ENCODE measurements at regions not wholly inside any gene's neighbourhood (a gene's known extent, or its start where the extent isn't known, plus 50 kb on each side); places are given as distances from the start of the nearest gene placed in this dataset.

DNA sequence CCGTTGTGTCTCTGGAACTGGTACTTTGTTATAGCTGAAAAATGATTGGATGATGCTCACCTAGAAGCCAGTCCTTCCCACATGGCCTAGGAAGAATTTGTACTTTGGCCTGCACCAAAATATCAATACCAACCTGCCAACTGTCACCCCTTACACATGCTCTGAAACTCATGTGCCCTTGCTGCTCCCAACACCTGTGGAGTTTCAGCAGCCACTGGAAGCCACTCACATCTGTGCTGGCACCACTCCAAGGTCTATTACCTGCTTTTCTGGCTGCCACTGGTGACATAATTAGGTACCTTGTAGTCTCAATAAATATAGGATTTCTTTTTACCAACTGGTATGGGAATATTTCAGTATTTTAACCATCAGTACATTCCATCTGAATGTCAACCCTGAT is 363.6 kb downstream of the SH3GL2 start:
- H3K36me3 Mint-ChIP-seq (ENCODE audit: insufficient read depth, unreplicated experiment), result no peaks in the 10 kb centered on the region
- intact Hi-C loops (cut with micrococcal nuclease; ENCODE audit: unreplicated experiment), result no loop called here
- ChIA-PET CTCF (no interaction called here), POLR2A (no interaction called here)
- H3K4me3 Mint-ChIP-seq (ENCODE audit: unreplicated experiment), result no peak overlapping the region
- TF ChIP-seq, protein P1, sequence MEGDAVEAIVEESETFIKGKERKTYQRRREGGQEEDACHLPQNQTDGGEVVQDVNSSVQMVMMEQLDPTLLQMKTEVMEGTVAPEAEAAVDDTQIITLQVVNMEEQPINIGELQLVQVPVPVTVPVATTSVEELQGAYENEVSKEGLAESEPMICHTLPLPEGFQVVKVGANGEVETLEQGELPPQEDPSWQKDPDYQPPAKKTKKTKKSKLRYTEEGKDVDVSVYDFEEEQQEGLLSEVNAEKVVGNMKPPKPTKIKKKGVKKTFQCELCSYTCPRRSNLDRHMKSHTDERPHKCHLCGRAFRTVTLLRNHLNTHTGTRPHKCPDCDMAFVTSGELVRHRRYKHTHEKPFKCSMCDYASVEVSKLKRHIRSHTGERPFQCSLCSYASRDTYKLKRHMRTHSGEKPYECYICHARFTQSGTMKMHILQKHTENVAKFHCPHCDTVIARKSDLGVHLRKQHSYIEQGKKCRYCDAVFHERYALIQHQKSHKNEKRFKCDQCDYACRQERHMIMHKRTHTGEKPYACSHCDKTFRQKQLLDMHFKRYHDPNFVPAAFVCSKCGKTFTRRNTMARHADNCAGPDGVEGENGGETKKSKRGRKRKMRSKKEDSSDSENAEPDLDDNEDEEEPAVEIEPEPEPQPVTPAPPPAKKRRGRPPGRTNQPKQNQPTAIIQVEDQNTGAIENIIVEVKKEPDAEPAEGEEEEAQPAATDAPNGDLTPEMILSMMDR (IDR thresholded peaks at IDR 0.05; ENCODE audit: insufficient read depth in 1 of 2, low read depth in 1 of 2, low read length in 1 of 2, severe bottlenecking in 1 of 2, unreplicated experiment in 1 of 2), result no peak
- peaks cover 11% of the 10 kb centered on the region for H3K9me3 Mint-ChIP-seq (ENCODE audit: unreplicated experiment)
- no peaks in the 10 kb centered on the region for H3K9me3 ChIP-seq
- peaks cover 6% of the 10 kb centered on the region for H3K27me3 Mint-ChIP-seq (ENCODE audit: insufficient read depth, unreplicated experiment)
- no peak overlapping the region for H3K4me3 ChIP-seq (ENCODE audit: low read depth, low read length)
- no peaks in the 10 kb centered on the region for H3K4me1 Mint-ChIP-seq (ENCODE audit: low read depth, unreplicated experiment)
- H3K4me1 ChIP-seq, result no peaks in the 10 kb centered on the region
- no peak overlapping the region for H3K27ac Mint-ChIP-seq (ENCODE audit: unreplicated experiment)
- H3K36me3 ChIP-seq (ENCODE audit: control insufficient read depth, insufficient read depth, low read length), result no peaks in the 10 kb centered on the region
- no peaks in the 10 kb centered on the region for H3K27me3 ChIP-seq (replicated peaks; ENCODE audit: control insufficient read depth, insufficient read depth, low read length)
- DNase-seq, result no peak
- BruUV-seq (replicated peaks), result no TSS peak

DNA sequence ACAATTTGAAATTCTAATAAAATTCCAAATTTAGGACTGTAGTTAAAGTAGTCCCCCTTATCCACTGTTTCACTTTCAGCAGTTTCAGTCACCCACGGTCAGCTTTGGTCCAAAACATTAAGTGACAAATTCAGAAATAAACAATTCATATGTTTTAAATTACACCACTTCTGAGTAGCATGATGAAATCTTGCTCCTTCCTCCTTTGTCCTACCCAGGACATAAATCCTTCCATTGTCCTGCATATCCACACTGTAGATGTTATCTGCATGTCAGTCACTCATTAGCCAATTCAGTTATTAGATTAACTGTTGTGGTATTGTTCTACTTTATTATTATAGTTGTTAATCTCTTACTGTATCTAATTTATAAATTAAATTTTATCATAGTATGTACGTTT is 376.5 kb downstream of the SH3GL2 start:
- no peaks in the 10 kb centered on the region for H3K36me3 ChIP-seq (ENCODE audit: control insufficient read depth, insufficient read depth, low read length)
- Mint-ChIP-seq H3K4me1 (ENCODE audit: low read depth, unreplicated experiment) (no peaks in the 10 kb centered on the region), H3K9me3 (ENCODE audit: unreplicated experiment) (no peaks in the 10 kb centered on the region), H3K4me3 (ENCODE audit: unreplicated experiment) (no peak overlapping the region), H3K27ac (ENCODE audit: unreplicated experiment) (no peak overlapping the region), H3K27me3 (ENCODE audit: insufficient read depth, unreplicated experiment) (peaks cover 2% of the 10 kb centered on the region), H3K36me3 (ENCODE audit: insufficient read depth, unreplicated experiment) (no peaks in the 10 kb centered on the region)
- CTCF ChIA-PET, result no interaction called here
- H3K4me3 ChIP-seq (ENCODE audit: low read depth, low read length), result no peak overlapping the region
- H3K4me1 ChIP-seq, result no peaks in the 10 kb centered on the region
- H3K27me3 ChIP-seq (replicated peaks; ENCODE audit: control insufficient read depth, insufficient read depth, low read length), result no peaks in the 10 kb centered on the region; the same call in 1 of the 2 replicates
- TF ChIP-seq, protein P1 (IDR thresholded peaks at IDR 0.05; ENCODE audit: insufficient read depth in 1 of 2, low read depth in 1 of 2, low read length in 1 of 2, severe bottlenecking in 1 of 2, unreplicated experiment in 1 of 2), result no peak
- BruUV-seq (replicated peaks), result no TSS peak
- H3K9me3 ChIP-seq, result no peaks in the 10 kb centered on the region
- intact Hi-C loops (cut with micrococcal nuclease; ENCODE audit: unreplicated experiment), result no loop called here
- DNase-seq, result no peak
- POLR2A ChIA-PET, result no interaction called here

DNA sequence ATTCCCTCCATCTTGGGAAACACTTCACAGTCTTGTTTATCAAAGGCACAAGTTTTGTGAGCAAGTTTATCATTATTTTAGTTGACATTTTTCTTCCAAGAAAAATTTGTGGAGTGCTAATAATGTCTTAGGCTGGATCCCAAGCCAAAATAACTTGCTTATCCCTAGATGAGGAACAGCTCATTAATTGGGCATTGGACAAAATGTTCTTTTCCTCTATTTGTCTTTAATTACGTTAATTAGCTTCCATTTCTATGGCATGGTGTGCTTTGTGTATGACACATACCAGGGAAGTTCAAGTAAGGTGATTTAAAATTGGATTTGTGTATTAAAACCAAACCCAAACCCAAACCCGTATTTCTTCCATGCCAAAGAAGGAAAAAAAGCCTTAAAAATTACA is 379.5 kb downstream of the SH3GL2 start:
- ChIA-PET CTCF (no interaction called here), POLR2A (no interaction called here)
- Histone ChIP-seq H3K4me3 (ENCODE audit: low read depth, low read length) (no peak overlapping the region), H3K27me3 (replicated peaks; ENCODE audit: control insufficient read depth, insufficient read depth, low read length) (no peaks in the 10 kb centered on the region; the same call in 1 of the 2 replicates), H3K4me1 (no peaks in the 10 kb centered on the region), H3K9me3 (no peaks in the 10 kb centered on the region), H3K36me3 (ENCODE audit: control insufficient read depth, insufficient read depth, low read length) (no peaks in the 10 kb centered on the region)
- TF ChIP-seq, protein P1 (IDR thresholded peaks at IDR 0.05; ENCODE audit: insufficient read depth in 1 of 2, low read depth in 1 of 2, low read length in 1 of 2, severe bottlenecking in 1 of 2, unreplicated experiment in 1 of 2), result no peak
- H3K27me3 Mint-ChIP-seq (ENCODE audit: insufficient read depth, unreplicated experiment), result peaks cover 5% of the 10 kb centered on the region
- intact Hi-C loops (cut with micrococcal nuclease; ENCODE audit: unreplicated experiment), result no loop called here
- BruUV-seq (replicated peaks), result no TSS peak
- no peaks in the 10 kb centered on the region for H3K9me3 Mint-ChIP-seq (ENCODE audit: unreplicated experiment)
- no peak overlapping the region for H3K27ac Mint-ChIP-seq (ENCODE audit: unreplicated experiment)
- no peaks in the 10 kb centered on the region for H3K4me1 Mint-ChIP-seq (ENCODE audit: low read depth, unreplicated experiment)
- no peak for DNase-seq
- H3K4me3 Mint-ChIP-seq (ENCODE audit: unreplicated experiment), result no peak overlapping the region
- H3K36me3 Mint-ChIP-seq (ENCODE audit: insufficient read depth, unreplicated experiment), result no peaks in the 10 kb centered on the region
